Fibroblast of skin of left biceps (primary cell): ENCODE measurements at regions not wholly inside any gene's neighbourhood (a gene's known extent, or its start where the extent isn't known, plus 50 kb on each side); places are given as distances from the start of the nearest gene placed in this dataset.

ENCODE experiments used
- DNase-seq, 2 experiments: peaks; one replicate each; pipeline ENCODE4 v3.0.0-alpha.2; 2013; ENCODE audit warnings: low read depth in 2 of 2

GRCh38 chr9:89745601-89746376 is 141.0 kb downstream of the GADD45G start:
- DNase-seq, result no peak

DNA sequence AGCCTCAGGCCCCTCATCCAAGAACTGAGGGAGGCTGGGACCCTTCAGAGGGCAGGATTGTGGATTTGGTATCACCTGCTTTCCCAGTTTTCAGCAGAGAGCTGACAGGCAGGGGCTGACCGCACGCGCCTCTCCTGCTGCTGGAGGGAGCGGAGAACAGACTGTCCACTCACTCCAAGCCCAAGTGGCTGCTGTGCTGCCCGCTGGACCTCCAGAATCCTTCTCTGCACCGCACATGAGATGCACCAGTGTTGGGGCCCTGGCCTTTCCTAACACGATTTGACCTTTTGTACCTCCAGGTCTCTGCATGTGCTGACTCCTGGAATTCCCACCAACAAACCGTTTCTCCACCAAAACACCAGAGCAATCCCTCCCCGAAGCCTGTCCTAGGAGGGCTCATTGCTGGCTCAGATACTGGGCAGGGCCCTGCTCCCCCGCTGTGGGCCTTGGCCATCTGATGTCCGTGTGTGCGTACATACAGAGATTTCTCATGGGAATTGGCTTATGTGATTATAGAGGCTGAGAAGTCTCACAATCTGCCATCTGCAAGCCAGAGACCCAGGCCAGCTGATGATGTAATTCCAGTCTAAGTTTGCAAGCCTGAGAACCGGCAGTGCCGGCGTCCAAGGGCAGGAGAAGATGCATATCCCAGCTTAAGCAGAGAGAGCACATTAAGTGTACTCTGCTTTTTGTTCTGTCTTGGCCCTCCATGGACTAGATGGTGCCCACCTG is 141.7 kb downstream of the GADD45G start:
- peak; percentile 66 to 73 for DNase-seq

- DNase-seq, result no peak
Observed at GRCh38 chr9:89747596-89747995, 142.8 kb downstream of the GADD45G start.

- no peak for DNase-seq
Observed at GRCh38 chr9:89748021-89748670, 143.3 kb downstream of the GADD45G start.

DNA sequence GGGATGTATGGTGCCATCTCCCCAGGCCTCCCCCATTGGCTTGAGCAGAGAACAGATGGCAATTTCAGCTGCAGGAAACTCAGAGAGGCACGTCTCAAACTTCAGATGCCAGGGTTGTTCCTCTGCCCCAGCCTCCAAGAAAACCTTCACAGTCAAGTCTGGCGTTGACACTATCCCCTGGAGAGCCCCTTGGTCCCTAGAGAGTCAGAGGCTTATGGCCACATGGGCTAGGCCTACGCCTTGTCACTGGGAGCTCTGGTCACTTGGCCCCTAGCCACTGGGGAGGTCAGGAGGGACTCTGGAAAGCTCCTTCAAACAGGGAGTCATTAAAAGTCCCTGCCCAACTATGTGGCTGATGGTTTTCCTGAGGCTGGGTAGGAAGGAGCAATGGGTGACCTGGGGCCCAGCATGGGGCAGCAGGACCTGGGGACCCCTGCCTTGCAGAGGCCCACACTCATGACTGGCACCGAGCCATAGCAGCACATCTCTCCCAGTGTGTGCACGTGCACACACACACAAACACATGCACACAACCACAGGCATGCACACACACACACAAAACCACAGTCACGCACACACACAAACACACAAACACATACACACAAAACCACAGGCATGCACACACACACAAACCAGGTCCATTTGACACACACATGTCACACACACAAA is 144.2 kb downstream of the GADD45G start:
- DNase-seq, result no peak

- peak; percentile 60 to 65 for DNase-seq
Observed at GRCh38 chr9:89749500-89750116, 144.8 kb downstream of the GADD45G start.

DNA sequence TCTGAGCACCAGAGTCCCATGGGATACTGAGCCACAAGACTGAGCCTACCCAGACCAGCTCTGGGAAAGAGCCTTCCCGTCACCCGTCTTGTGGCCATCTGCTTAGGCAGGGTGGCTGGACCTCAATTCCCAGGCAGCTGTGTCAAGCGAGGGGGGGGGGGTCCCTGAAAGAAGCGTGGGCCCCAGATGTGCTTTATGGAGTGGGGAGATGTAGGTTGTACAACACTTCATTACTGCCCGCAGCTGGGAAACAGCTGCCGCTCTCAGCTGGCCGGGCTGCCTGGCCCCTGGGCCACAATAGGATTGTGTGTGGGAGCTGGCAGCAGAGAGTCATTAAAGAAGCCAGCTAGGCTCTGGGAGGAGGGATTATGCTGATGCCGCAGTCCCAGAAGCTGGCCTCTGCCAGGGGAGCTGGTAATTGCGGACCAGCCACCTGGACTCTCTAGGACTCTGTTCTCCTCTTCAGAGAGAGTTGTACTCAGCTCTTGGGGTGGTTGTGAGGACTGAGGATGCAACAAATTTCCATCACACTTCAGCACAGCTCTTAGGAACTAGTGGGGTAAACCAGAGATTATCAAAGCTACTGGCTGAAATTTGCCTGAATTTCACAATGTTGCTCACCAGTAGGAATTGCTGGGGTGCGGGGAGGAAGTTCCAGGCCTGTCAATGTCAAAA is 145.4 kb downstream of the GADD45G start:
- no peak for DNase-seq

GRCh38 chr9:89751079-89751825 is 146.4 kb downstream of the GADD45G start:
- DNase-seq, result no peak

GRCh38 chr9:89752154-89752553 is 147.3 kb downstream of the GADD45G start:
- no peak for DNase-seq

DNA sequence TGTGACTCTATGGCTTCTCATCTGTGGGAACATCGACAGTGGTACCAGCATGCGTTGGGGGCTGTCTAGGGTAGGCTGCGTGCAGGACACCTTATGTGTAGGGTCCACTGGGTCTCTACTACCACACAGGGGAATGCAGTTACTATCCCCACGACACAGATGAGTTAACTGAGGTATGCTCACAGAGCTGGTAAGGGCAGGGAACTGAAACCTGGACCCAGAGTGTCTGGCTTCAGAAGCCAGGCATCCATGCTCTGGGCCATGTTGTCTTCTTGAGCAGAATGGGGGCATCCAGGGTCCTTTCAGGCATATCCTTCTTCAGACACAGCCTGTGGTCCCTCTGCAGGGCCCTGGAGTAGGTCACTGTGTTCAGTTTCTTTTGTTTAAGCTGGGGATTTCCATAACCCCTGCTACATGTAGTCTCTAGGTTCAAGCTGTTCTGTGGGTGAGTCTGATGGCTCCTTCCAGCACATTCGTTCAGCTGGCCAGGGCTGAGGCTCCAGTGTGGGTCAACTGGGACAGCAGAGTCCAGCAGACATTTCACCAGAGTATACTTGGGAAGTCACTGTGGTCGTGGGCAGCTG is 148.8 kb downstream of the GADD45G start:
- DNase-seq, result no peak

- no peak for DNase-seq
Observed at GRCh38 chr9:89754193-89754592, 149.4 kb downstream of the GADD45G start.

DNA sequence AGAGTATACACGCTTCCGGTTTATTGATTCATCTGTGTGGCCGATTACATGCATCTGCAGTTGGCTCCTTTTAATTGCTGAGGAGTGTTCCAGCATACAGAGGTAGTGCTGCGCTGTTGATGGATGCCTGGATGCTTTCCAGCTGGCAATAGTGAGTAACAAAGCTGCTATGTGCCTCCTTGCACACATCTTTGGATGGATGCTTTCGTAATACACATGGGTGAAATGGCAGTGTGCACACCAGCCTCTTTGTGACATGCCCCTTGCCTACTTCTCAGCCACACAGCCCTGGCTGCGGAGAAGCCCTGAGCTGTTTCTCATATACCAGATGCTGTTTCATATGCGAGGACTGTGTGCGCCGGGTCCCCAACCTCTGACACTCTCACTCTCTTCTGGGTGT is 151.0 kb downstream of the GADD45G start:
- peak; percentile 84 to 88 for DNase-seq

DNA sequence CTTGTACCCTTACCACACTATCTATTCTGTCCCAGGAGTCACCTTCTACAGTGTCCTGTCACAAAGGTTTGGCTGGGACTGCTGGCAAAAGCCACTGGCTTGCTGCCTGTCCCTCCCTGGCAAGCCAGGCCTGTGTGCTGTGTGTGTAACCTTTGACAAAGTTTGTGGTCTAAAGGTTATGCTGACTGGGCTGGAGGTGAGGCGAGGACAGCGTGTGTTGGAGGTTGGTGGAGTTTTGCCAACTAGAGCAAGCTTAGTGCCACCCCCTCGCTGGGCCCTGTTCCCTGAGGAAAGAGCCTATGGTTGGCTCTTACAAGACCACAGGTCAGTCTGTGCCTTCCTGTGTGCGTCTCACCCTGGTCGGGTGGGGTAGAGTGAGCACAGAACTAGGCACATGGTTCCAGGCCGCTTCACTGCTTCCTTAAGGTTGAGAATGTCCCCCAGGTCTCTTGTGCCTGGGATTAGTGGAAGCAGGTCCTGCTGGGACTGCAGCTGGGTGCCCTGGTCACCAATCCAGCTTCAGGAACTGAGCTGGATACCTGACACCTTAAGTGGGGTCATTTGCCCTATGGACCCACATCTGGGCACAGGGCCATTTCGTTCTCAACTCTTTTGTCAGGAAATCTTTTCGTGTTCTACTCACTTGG is 152.2 kb downstream of the GADD45G start:
- DNase-seq, result no peak

DNA sequence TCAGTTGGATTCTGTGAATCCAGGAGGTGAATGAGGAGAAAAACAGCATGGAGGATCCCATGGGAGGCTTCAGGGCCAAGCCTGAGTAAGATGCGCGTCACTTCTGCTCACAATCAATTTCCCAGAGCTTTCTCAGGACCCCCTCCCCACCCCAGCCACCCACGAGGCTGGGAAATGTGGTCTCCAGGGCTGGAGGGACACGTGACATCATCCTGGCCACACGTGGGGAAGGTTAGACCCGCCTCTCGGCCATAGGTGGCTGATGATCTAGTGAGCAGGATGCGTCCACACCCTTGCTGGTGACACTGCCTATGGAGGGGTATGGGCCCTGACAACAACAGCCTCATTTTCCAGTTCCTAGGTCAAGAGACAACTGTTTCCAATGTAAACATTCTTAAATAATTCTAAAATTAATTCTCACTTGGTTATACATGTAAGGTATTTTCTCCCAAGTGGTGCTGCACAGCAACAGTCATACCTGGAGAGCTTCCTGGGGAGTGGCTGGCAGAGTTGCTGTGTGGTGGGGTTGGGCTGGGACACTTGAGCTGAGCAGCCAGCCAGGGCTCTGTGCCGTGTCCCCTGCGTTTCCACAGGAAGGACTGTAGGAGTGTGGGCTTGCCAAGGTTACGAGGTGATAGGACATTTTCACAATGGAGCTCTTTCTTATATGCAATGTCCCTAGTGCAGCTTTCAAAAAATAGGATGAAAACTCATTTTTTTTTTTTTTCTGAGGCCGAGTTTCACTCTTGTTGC is 153.1 kb downstream of the GADD45G start:
- no peak for DNase-seq

GRCh38 chr9:89759572-89759971 is 154.8 kb downstream of the GADD45G start:
- DNase-seq, result no peak

DNA sequence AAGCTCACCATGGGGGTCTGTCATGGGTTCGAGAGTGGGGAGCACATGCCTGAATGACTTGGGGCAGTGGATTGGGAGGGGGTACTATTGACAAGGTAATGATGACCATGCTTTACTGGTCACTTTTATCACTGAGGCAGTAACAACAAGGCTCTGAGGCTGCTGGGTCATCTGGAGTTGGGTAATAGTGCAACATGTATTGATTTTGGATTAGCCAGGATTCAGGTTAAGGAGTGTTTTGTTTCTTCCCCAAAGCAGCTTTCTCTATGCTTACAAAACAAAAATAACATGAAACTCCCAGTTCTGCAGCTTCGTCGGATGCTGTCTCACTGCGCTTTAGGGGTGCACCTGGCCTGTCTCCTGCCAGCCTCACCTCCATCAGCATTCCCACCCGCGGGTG is 155.3 kb downstream of the GADD45G start:
- no peak for DNase-seq

DNA sequence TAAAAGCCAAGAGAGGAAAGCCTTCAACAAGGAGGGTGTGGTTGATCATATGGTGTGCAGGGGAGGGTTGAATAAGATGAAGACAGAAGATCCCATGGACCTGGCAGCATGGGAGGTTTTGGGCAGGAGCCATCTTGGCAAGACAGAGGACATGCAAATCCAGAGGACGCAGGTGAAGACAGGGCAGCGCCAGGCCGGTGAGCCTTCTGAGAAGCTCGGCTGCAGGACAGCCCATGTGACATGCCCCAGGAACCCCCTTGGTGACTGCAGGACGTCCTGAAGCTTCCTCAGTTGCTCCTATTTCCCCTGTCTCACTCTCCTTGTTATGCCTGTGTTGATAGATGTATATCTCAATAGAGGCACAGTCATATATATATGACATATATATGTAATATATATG is 159.4 kb downstream of the GADD45G start:
- DNase-seq, result no peak

- DNase-seq, result no peak
Observed at GRCh38 chr9:89765211-89765946, 160.6 kb downstream of the GADD45G start.
